HG02763 (cell line): ENCODE measurements at regions not wholly inside any gene's neighbourhood (a gene's known extent, or its start where the extent isn't known, plus 50 kb on each side); places are given as distances from the start of the nearest gene placed in this dataset.

Experiments used
- ATAC-seq: cut with Tn5 transposase; IDR thresholded peaks from one replicate; pipeline ENCODE4 v1.9.1; 2021; ENCODE audit warnings: mild to moderate bottlenecking, moderate library complexity; ENCODE audit not compliant: unreplicated experiment

GRCh38 chr5:173716058-173716682 is 99.7 kb upstream of the BOD1 start:
- no peak for ATAC-seq

DNA sequence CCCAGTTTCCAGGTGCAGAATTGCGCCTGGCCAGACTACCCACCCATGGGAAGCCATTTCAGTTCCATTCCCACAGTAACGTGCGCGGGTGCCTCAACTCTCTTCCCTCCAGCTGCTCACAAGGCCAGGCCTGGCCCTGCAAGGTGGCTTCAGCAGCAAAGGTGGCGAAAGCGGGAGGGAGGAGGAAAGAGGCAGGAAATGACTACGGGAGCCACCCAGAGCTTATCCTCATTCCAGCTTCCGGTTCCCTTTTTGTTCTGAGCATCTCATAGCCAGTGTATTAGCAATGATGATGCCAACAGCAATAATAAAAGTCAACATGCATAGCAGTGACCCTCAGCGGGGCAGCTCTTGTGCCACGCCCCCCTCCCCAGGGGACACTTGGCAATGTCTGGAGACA is 101.5 kb upstream of the BOD1 start:
- ATAC-seq: no peak

DNA sequence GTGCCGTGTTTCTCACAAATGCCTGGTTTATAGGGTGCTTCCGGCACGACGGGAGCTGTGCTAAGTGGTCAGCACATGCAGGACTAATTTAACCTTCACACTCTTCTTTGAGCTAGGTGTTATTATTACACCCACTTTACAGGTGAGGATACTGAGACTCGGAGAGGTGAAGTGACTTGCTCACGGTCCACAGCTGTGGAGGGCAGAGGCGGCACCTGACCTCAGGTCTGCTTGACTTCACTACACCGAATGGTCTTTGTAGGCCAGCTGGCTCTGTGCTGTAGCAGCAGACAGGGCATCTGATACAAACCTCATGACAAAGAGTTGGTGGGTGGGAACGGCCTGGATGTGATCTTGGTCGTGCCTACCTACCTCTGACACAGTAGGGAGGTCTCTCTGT is 102.0 kb upstream of the BOD1 start:
- ATAC-seq: no peak

DNA sequence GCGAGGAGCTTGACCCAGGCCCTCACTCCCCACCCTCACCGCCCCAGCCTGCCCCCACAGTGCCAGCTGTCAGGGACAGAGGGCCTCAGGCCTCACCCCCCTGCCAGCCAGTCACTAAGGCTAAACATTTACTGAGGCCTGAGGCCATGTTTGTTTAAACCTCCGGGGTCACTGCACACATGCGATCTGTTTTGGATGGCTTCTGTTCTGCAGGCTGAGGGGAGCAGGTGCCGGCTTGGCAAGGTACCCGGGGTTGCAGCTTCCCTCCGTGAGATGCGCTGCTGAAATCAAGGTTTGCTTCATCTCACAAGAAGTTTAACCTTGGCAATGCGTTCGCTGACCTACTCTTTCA is 103.3 kb upstream of the BOD1 start:
- no peak for ATAC-seq

DNA sequence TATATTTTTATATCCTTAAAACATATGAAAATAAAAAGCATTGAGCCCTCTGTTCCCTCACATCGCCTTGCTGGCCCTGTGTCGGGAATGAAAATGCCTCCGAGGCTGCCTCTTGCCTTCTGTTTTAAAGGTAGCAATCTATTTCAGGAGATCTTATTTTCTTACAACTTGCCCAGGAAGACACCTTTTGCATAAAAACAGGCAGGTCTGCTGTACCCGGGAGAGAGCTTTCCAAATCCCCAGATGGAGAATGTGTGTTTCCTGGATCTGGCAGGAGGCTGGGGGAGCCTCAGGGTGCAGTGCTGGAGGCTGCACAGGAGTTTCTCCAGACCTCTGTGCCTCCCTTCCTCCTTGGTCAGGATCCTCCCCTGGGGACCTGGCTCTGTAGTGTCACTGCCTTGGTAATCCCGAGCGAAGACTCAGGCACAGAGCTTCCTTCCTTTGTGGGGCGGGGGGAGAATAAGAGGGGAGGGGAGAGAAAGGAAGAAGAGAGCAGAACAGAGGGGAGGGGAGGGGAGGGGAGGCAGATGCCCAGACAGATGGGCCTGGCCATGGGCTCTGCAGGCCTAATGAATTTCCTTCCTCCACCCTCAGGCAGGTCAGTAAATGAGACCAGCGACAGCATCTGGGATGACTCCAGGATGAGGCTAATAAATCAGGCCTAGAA is 104.0 kb upstream of the BOD1 start:
- ATAC-seq: no peak

DNA sequence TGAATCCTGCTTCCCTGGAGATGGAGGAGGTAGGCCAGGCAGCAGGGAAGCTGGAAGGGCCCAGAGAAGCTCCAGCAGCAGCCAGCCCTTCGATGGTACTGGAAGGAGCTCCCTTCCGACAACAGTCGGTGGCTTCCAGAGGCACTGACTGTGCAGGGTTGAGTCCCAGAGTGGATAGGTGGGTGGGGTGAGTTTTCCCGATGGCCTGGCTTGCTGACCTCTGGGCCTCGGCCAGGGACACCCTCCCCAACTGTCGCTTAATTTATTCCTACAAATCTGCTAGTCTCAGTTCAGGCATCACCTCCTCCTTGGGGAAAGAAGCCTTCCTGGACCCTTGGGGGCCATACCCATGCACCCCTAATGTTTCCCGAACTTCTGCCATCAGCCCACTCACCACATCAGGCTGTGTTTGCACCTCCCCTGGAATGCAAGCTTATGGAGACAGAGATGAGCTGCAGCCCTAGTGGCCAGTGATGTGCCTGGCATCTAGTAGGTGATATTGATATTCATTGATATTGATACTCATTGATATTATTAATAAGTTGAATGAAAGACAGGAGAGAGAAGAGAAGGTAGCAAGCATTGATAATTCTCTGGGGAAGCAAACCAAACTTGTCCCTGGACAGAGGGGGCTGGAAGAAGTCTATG is 104.6 kb upstream of the BOD1 start:
- no peak for ATAC-seq

DNA sequence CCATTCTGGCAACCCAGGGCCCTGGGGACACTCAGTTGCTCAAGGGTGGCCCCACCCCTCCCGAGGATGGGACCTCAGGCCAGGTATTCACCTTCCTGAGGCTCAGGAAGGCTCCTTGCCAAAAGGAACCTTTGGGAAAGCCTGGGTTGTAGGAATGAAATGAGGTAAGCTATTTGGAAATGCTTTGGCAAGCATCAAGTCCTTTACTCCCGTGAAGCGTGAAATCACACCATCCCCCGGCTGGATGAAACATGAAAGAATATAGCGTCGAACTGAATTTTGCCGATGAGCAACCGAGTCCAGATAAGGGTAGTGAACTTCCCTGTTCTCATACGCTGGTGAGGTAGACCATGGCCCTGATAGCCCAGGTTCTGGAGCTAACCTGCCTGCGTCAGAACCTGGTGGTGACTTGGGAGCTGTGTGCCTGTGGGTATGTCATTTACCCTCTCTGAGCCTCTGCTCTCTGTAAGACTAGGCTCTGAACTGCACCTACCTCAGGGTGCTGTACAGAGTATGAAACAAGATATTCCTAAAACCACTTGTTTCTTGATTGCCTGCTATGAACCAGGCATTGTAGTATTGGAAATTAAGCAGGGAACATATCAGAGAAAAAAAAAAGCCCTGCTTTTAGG is 105.3 kb upstream of the BOD1 start:
- no peak for ATAC-seq

DNA sequence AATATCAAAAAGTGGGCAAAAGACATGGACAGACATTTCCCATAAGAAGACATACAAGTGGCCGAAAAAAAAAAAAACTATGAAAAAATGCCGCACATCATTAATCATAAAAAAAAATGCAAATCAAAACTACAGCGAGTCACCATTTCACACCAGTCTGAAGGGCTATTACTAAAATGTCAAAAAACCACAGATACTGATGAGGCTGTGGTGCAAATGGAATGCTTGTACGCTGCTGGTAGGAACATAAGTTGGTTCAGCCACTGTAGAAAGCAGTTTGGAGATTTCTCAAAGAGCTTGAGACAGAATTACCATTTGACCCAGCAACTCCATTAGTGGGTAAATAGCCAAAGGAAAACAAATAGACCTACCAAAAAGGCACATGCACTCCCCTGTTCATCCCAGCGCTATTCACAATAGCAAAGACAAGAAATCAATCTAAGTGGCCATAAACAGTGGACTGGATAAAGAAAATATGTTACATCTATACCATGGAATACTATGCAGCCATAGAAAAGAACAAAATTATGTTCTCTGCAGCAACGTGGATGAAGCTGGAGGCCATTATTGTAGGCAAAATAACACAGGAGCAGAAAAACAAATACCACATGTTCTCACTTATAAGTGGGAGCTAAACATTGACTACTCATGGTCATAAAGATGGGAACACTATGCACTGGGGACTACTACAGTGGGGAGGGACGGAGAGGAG is 110.6 kb upstream of the BOD1 start:
- ATAC-seq: no peak

GRCh38 chr5:173727839-173728778 is 111.7 kb upstream of the BOD1 start:
- ATAC-seq: no peak

GRCh38 chr5:173729079-173729765 is 112.8 kb upstream of the BOD1 start:
- no peak for ATAC-seq

DNA sequence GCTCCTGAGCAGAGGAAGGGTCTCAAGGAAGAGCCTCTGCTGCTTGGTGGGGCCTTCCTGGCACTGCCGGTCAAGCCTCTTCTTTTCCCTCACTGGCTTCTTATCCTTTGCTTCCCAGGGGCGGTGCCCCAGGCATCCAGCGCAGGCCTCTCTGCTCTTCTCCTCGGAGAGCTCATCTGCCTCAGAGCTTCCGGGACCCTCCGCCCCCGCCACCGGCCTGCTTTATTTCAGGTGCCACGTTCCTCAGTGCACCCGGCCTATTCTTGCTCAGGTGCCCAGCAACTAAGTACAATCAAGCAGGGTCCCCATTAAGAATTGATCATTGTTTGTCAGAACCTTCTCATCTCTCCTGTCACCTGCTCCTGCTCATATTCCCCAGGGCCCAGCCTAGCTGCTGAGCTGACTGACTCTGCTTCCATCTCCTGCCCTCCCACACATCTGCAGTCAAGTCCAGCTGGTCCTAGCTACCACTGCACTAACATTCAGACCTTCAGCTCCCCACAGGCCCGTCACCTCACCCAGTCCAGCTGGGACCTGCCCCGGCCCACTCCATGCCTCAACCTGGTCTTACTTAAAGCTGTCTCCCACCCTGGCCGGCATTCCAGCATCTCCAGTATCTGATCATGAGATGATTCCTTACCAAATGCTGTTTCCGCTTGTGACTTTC is 114.3 kb upstream of the BOD1 start:
- ATAC-seq: no peak

DNA sequence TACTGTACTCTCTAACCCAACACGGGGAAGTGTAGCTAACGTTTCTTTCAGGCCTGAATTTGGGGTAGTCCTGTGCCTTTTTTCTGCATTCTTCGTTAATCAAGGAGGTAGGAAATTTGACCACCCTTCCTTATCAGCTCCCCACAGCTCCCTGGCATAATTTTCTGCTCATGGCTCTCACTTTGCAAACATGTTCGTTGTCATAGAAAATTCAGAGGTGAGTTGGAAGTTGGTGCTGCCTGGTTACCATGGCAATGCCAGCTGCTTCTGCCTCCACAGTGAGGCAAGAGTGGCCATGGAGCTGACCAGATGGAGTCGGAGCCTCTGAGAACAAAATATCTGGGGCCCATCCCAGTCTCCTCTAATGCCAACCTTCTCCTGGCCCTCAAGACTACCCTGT is 116.6 kb upstream of the BOD1 start:
- no peak for ATAC-seq

DNA sequence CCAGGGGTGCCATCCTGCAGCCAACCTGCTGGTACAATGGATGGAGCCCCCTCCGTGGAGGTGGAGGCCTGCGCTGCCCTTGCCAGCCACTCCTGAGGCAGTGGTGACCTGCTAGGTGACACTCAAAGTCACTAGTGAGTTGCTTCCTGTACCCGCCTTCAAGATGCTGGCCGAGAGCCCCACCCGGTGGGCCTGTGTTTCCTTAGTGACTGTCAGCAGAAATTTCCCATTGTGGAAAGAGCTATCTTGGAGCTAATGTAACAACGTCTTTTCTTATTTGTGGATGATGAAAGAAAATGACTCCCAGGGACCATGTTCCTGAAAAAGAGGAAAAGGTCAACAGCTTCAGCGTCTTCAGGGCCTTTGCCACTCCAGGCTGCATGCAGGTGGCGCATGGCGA is 117.0 kb upstream of the BOD1 start:
- ATAC-seq: no peak

GRCh38 chr5:173733831-173734501 is 117.5 kb upstream of the BOD1 start:
- ATAC-seq: peak; percentile 64

- no peak for ATAC-seq
These were observed 118.3 kb upstream of the BOD1 start for GRCh38 chr5:173734716-173735115.

DNA sequence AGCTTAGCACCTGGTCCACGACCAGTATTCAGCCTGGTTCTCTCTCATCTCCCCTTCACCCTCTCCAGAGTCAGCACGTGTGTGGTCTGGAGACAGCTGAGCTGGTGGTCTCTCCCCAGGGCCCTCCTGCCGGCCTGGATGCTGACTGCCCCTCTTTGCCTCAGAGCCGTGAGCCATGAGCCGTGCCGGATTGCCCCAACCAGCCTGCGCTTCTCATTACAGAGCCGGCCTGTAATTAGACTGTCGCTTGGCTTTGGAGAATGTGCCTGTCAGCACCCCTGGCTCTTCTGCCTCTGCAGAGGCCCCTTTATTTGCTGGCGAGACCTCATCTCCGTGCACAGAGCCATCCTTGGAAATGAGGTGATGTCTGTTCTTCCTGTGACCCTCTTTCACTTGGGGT is 118.7 kb upstream of the BOD1 start:
- no peak for ATAC-seq

DNA sequence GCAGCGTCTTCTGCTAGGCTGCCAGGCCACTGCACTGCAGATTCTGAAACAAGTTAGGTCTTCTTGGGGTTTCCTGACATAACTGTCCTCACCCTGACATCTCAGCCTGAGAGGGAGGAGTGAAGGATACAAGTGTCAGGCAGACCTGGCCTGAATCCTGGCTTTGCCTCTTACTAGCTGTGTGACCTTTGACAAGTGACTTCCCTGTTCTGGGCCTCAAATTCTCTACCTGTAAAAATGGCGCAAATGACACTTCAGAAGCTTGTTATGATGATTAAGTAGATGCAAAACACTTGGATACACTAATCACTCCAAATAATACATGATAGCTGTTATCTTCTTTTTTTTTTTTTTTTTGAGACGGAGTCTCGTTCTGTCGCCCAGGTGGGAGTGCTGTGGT is 119.2 kb upstream of the BOD1 start:
- ATAC-seq: no peak

DNA sequence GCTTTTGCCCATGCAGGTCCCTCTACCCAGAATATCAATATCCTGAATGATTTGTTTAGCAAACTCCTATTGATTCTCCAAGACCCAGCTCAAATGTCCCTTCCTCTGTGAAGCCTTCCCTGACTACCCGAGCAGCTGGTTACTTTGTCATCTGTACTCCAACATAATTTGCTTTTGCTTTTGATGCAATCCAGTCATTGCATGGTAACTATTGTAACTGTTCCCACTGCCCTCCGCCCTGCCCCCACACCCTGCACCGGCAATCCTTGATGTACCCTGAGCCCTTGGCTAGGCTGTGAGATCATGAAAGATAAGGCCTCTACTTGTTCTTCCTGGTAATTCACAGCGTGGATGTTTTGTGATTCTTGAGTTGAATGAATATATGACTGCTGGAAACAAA is 119.9 kb upstream of the BOD1 start:
- ATAC-seq: no peak

DNA sequence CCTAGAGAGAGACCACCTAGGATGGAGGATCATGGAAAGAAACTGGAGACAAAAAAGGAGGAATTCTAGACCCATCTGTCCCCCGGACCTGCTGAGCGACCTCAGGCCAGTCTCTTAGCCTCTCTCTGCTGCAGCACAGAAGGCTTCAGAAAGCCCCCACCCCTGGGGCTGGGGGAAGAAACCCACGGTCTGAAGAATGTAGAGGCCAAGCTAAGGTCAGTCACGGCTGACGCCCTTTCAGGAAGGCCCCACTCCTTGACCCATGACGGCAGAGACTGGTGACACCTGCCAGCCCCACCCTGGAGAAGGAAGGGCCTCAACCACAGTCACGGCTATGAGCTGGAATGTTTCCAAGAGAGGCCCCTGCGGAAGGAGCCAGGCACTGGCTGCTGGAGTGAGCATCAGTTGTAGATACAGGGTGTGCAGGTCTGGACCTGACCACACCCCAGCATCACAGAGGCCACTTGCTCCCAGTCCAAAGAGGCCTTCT is 120.5 kb upstream of the BOD1 start:
- peak; percentile 84 for ATAC-seq
